SIG-M5 treated with dmso at 0.1 percent for 504 hours (cell line): ENCODE measurements at regions not wholly inside any gene's neighbourhood (a gene's known extent, or its start where the extent isn't known, plus 50 kb on each side); places are given as distances from the start of the nearest gene placed in this dataset.
A peak's percentile ranks its signal among the peaks of the same experiment; 100 is the strongest.

Source experiments
- DNase-seq: peaks from one replicate; lab custom pipeline; 2025; ENCODE audit not compliant: unreplicated experiment; lab: John Stamatoyannopoulos, UW

DNA sequence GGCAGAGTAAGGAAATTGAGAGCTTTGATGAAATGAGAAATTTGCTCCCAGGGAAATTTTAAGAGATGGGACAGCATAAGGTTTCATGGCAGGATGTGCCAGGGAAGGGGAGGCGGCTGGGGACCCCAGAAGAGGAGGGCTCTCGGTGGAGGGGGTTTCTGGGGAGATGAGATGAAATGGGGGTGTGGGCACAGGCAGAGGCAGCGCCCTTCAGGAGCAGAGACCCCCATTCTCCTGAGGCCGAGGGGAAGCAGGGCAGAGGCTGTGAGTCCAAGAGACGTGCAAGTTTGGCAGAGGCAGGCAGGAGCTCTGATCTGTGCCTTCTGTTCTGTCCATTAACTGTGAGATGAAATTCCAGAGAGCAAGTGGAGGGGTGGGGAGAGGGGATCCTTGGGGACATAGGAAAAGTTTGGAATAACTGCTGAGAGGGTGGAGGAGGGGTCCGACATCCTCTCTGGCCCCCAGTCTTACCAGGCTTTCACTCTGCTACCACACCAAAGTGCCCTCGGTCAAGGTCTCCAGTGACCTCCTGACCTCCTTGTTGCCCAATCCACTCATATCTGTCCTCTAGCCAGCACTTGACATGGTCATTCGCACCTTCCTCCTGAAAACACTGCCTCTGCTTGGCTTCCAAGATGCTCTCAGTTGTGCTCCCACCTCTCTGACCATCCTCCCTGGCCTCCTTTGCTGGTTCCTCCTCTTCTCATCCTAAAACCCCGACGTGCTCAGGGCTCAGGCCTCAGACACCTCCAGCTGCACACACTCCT lies 108.1 kb upstream of the MVB12B start:
- no peak for DNase-seq

DNA sequence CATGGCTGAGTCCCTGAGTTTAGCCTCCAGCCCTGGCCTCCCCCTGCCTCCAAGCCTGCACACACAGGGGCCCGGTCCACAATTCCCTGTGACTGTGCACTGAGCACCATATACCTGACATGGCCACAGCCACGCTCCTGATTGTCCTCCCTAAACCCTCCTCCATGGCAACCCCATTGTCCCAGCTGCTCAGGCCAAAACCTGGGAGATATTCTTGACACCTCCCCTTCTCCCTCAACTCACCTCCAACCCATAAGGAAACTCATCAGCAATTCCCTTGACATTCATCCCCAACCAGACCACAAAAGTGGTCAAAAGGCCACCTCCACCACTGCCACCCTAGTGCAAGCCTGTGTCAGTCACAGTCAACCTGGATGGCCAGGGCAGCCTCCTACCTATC lies 107.5 kb upstream of the MVB12B start:
- no peak for DNase-seq

- DNase-seq, result no peak
Measured at GRCh38 chr9:126219648-126220063, 107.0 kb upstream of the MVB12B start.

DNA sequence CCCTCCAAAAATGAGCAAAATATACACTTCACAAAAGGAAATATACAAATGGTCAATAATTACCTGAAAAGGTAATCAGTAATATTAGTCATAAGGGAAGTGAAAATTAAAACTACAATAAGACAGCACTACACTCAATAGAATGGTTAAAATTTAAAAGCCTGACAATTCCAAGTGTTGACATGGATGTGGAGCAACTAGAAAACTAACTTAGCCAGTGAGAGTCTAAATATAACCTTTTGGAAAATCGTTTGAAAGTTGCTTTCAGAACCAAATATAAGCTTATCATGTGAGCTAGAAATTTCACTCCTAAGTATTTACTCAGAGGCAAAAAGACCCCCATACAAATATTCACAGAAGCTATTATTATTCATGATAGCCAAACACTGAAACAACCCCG lies 105.1 kb upstream of the MVB12B start:
- DNase-seq, result no peak

GRCh38 chr9:126222363-126222834 lies 104.2 kb upstream of the MVB12B start:
- DNase-seq, result no peak

- no peak for DNase-seq
Measured at GRCh38 chr9:126222835-126223431, 103.7 kb upstream of the MVB12B start.

DNA sequence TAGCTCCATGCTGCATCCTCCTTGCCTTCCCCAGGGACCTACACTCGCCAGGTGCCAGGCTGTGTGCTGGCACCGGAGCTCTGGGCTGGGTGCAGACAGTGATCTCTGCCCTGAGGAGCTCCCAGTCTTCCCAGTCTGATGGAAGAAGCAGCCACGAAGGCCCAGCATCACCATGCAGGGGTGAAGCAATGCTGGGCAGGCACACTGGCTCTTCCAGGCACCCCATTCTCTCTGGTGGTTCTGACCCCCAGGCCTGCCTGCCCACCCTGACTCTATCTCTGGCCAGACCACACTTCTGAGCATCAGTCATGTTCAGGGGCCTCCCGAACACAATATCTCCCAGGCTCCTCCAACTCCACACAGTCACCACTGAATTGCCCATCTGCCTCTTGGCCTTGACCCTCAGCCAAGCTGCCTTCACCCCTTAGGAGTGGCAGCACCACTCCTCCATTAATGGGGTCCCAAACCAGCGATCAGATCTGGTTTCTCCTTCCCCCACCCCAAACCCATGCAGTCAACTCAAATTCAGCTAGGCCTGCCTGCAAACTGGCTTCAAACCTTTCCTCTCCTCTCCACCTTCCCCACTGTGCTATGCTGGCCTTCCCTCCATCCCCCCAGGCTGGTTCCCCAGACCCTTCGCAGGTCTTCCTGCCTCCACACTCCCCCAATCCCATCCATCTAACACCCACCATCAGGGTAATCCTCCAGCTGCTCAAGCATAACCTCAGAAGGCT lies 102.7 kb upstream of the MVB12B start:
- no peak for DNase-seq

DNA sequence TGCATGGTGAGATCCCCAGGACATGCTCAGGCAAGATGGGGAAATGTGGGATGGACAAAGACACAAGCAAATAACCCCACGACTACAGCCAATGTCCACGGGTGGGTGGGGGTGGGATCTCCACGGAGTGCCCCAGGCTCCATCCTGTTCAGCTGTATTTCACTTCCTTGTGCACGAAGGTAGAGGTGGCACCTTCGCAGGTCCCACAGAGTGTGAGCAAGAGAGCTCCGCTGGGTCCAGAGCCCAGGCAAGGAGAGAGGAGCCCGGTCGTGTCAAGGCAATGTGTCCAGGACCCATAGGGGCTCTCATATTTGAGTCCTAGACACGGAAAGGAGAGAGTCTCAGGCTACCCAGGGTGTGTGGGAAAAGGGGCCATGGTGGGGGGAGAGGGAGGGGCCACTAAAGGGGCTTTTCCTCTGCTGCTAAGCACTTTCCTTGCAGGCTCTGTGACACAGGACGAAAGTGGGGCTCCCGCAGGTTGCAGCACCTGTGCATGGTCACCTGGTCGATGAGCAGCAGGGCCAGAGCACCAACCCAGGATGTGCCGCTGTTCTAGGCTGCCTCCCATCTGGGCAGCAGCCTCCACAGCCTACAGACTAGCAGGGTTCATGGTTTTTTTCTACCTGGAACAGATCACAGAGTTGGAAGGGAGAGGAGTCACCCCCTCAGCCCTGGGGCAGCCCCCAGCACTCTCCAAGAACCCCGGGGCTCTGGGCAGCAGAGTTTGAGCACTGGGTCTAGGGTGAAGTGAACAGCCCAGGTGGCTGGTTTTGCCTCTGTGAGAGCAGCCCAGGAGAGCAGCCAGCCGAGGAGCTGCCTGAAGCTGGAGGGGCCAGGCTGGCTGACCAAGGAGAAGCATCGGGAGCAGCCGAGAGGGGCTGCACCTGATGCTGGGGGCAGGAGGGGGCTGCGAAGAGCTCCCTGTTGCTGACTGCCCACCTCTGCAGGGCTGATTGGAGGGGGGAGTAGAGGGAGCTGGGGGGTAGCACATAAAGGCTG lies 100.7 kb upstream of the MVB12B start:
- DNase-seq, result no peak

DNA sequence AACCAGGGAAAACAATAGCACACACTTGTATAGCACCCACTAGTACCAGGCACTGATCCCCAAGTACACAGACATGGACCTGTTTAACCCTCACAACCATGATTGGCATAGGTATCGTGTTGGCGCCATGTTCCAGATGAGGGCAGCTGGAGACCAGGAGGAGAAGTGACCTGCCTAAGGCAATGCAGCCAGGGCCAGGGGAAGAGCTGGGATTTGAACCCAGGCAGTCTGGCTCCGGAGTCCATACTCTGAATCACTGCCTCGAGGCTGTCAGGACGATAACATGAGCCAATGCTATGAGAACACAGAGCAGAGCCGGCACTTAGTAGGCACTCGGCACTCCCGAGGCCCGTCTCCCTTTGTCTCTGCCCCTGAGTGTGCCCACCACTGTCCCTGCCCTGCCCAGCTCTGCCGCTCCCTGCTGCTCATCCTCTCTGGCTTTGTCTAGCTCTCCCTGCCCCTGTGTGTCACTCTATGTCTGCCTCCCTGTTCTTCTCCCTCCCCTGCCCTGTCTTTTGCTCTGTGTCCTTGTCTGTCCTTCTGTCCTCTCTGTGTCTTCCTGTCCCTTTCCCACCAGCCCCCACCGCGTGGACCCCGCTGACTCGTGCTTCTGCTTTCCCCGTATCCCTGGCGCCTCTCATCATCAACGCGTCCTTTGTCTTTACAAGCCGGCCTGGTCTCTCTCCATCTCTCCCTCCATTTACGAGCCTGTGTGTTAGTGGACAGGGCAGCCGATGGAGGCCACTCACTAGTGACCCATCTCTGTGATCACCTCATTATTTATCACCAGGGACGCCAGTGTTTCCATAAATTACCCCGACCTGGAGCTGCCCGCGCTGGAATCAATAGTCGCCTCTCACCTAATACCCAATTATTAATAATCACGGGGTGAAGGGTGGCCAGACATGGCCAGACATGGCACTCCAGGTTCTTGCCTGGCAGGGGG lies 99.4 kb upstream of the MVB12B start:
- DNase-seq, result no peak

GRCh38 chr9:126228111-126228780 lies 98.4 kb upstream of the MVB12B start:
- DNase-seq, result no peak

DNA sequence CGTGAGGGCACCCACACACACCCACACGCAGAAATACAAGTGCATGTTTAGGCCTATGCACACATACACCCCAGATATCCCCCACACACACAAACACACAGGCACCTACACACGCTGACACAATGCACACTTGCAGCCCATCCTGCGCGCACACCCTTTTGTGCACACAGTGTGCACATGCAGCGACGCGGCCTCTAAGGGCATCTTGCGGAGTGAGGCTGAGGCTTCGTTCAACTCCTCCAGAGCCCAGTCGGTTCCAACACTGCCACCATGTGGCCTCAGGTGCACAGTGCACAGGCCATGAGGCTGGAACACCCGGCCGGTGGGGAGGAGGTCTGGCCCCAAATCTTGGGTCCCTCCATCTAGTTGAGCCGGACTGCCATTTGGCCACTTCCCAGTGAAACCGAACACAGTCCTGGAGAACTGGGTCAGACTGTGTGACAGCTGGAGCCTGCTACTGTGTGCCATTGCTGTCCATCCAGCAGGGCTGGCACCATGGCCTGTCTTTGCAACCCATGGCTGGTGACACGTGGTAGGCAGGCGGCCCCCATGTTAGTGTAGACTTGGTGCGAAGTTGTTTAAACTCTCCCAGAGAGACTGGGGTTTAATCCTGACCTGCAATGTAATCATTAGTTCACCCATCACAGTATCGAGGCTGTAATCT lies 97.7 kb upstream of the MVB12B start:
- peak; percentile 51 for DNase-seq

GRCh38 chr9:126229501-126229900 lies 97.1 kb upstream of the MVB12B start:
- DNase-seq, result no peak

- DNase-seq, result no peak
Measured at GRCh38 chr9:126230692-126231091, 95.9 kb upstream of the MVB12B start.

DNA sequence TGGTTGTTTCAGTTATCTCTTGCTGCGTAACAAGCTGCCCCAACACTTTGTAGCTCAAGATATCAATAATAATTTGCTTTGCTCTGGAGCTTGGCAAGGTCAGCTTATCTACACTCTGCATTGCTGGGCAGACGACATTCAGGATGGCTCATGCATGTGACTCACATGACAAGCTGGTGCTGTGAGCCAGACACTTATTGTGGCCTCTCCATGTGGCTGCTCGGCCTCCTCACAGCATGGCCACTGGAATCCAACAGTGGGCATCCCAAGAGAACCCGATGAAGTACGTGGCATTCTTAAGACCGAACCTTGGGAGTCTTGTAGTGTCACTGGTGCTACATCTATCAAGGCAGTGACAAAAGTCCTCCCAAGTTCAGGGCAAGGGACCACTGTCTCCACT lies 94.2 kb upstream of the MVB12B start:
- no peak for DNase-seq

DNA sequence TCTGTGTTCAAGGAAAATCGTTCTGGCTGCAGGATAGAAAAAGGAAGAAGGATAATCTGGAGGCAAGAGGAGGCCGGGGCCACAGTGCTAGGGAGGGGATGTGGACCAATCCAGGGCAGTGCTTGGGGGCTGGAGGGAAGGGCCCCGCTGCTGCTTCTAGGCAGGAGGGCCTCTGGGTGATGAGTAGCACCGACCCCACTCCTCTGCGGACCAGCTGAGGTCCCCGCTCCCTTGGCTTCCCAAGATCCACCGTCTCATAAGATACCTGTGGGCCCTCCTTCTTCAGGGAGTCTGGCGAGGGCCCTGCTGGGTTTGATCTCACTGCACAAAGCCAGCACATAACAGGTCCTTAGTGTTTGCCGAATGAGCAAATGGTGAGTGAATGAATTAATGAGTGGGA lies 93.5 kb upstream of the MVB12B start:
- DNase-seq, result no peak

DNA sequence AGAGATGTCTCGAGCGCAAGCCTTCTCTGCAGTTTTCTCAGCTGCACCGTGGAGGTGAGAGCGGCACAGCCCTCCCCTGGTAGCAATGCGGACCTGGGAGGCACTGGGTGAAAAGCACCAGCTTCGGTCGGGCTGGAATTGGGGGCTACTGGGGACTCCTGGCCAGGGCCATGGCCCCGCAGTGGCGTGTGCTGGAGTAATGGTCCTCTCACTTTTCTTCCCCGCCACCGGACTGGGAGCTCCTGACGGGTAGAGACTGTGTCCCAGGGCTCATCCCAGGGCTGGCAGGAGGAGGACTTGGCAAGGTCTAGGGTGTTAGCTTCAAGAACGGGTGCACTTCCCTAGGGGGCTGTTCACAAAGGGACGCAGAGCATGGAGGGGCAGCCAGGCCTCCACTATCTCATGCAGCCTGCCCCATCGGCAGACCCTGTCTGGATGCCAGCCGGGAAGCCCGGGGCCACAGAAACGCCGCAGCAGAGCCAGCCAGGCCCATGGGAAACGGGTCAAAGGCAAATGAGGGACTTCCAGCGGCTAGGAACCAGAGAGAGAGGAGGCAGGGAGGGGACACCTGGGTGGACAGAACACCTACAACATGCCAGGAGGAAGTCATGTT lies 92.6 kb upstream of the MVB12B start:
- no peak for DNase-seq

GRCh38 chr9:126234681-126235335 lies 91.8 kb upstream of the MVB12B start:
- DNase-seq, result no peak
